T-cell (primary cell): ENCODE measurements at regions not wholly inside any gene's neighbourhood (a gene's known extent, or its start where the extent isn't known, plus 50 kb on each side); places are given as distances from the start of the nearest gene placed in this dataset.

Experiments
- ATAC-seq, 4 experiments: fragments of 200-7000 bp in 3 of 4; fragments of 150-1000 bp in 1 of 4; cut with Tn5 transposase; replicated peaks in 1 of 4; 1 replicate in 3 of 4; 2 replicates in 1 of 4; pipeline ENCODE4 v1.10.0; 2021; ENCODE audit warnings: moderate library complexity in 3 of 4, mild to moderate bottlenecking in 2 of 4, moderate number of reproducible peaks in 1 of 4
- CTCF ChIA-PET, 2 donors: fragments of 300-600 bp; sonication (Branson Sonifier 250); formaldehyde crosslinking; loops; one replicate each; lab custom pipeline; 2022; ENCODE audit warnings: antibody characterized with exemption in 2 of 2; lab: Charles Lee
- POLR2A ChIA-PET, 2 donors: fragments of 300-600 bp; sonication (Branson Sonifier 250); formaldehyde crosslinking; loops; one replicate each; lab custom pipeline; 2022; ENCODE audit warnings: antibody characterized with exemption in 2 of 2; lab: Charles Lee
- DNase-seq, 35 experiments: peaks; one replicate each; pipeline versions ENCODE4 v3.0.0 to v3.0.0-alpha.2; 2013 to 2023
- H3K27ac ChIP-seq: one replicate; pipeline ENCODE4 v1.5.1; 2013; ENCODE audit warnings: low read length
- H3K27me3 ChIP-seq, 2 experiments: replicated peaks in 1 of 2; 1 replicate in 1 of 2; 2 replicates in 1 of 2; pipeline versions ENCODE4 v1.6.1 to v1.7.0; 2013; ENCODE audit warnings: low read length in 1 of 2, mixed read lengths in 1 of 2; ENCODE audit not compliant: control insufficient read depth in 2 of 2, insufficient read depth in 2 of 2; ENCODE audit errors: extremely low read depth in 1 of 2
- H3K36me3 ChIP-seq, 2 donors: 1 replicate in 1 of 2; 2 replicates in 1 of 2; pipeline versions ENCODE4 v1.6.1 to v1.7.0; 2013; ENCODE audit warnings: low read length in 1 of 2; ENCODE audit not compliant: control insufficient read depth in 2 of 2, insufficient read depth in 1 of 2; ENCODE audit errors: extremely low read depth in 1 of 2
- H3K4me1 ChIP-seq, 2 experiments: 1 replicate in 1 of 2; 2 replicates in 1 of 2; pipeline versions ENCODE4 v1.6.1 to v1.7.0; 2013; ENCODE audit warnings: low read length in 2 of 2, mixed read lengths in 1 of 2; ENCODE audit not compliant: insufficient read depth in 2 of 2, control insufficient read depth in 1 of 2; ENCODE audit errors: extremely low read depth in 1 of 2
- H3K4me3 ChIP-seq, 2 donors: 1 replicate in 1 of 2; 2 replicates in 1 of 2; pipeline versions ENCODE4 v1.5.1 to v1.7.0; 2013; ENCODE audit warnings: mild to moderate bottlenecking in 2 of 2, low read length in 1 of 2, moderate library complexity in 1 of 2; ENCODE audit not compliant: control insufficient read depth in 1 of 2; ENCODE audit errors: extremely low read depth in 1 of 2
- H3K9me3 ChIP-seq: 2 replicates; pipeline ENCODE4 v1.7.0; 2013
- H3K27ac Mint-ChIP-seq, 2 donors: one replicate each; pipeline ENCODE4 v1.8.0; 2020 to 2021; ENCODE audit warnings: mild to moderate bottlenecking in 2 of 2, mixed read lengths in 2 of 2
- H3K27me3 Mint-ChIP-seq, 2 donors: one replicate each; pipeline ENCODE4 v1.8.0; 2021 to 2022; ENCODE audit warnings: mixed read lengths in 2 of 2
- H3K36me3 Mint-ChIP-seq: one replicate; pipeline ENCODE4 v1.8.0; 2021; ENCODE audit warnings: mixed read lengths
- H3K4me1 Mint-ChIP-seq, 3 donors: one replicate each; pipeline ENCODE4 v1.8.0; 2020 to 2022; ENCODE audit warnings: mixed read lengths in 3 of 3, mild to moderate bottlenecking in 1 of 3
- H3K4me3 Mint-ChIP-seq, 3 donors: one replicate each; pipeline ENCODE4 v1.8.0; 2020 to 2022; ENCODE audit warnings: mild to moderate bottlenecking in 3 of 3, mixed read lengths in 3 of 3, moderate library complexity in 3 of 3
- H3K9me3 Mint-ChIP-seq, 3 donors: one replicate each; pipeline ENCODE4 v1.8.0; 2020 to 2022; ENCODE audit warnings: mixed read lengths in 3 of 3
- WGBS: methylation state at CpG from one replicate; pipeline ENCODE4 v1.1.5; 2013; ENCODE audit warnings: missing lambda C conversion rate; ENCODE audit not compliant: insufficient coverage; 5-methylcytosine and 5-hydroxymethylcytosine counted together

DNA sequence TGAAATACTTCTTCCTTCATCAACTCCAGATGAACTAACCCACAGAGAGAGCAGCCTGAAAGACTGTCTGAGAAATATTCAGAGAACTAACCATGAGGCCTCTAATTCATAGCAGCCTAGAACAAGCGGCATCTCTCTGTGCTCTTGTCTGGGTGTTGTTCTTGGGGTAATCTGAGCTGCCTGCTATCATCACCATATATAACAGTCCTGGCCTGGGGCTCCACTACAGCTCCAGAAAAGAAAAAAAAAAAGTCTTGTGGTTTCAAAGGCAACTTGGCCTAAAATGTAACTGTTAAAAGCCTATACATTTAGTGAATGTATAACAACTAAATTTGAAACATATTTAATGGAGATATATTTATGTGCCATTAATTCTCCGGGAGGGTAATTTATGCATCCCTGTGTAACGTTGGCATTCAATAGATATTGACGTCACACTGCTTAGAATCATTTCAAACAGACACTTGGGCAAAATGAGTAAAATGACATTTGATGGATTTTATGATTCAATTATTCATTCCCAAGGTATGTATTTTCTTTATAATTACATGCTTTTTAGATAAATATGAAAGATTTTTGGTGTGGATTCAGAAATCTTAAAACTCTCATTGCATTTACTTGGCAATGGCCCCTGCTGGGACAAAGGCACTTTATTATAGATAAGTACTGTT, 294.3 kb downstream of the HRH4 start:
- Mint-ChIP-seq H3K27ac (no peak overlapping the region), H3K27me3 (peaks cover 4 to 9% of the 10 kb centered on the region in 2 donors), H3K9me3 (no peaks in the 10 kb centered on the region), H3K36me3 (no peaks in the 10 kb centered on the region), H3K4me1 (no peaks in the 10 kb centered on the region), H3K4me3 (no peak overlapping the region)
- Histone ChIP-seq H3K4me1 (no peaks in the 10 kb centered on the region), H3K27ac (no peak overlapping the region), H3K4me3 (no peak overlapping the region), H3K27me3 (no peaks in the 10 kb centered on the region), H3K36me3 (no peaks in the 10 kb centered on the region), H3K9me3 (no peaks in the 10 kb centered on the region)
- POLR2A ChIA-PET = no interaction called here
- no CpG with 5 or more reads among the region's 4 CpGs for WGBS
- ATAC-seq = no peak
- CTCF ChIA-PET = no interaction called here
- DNase-seq = no peak

DNA sequence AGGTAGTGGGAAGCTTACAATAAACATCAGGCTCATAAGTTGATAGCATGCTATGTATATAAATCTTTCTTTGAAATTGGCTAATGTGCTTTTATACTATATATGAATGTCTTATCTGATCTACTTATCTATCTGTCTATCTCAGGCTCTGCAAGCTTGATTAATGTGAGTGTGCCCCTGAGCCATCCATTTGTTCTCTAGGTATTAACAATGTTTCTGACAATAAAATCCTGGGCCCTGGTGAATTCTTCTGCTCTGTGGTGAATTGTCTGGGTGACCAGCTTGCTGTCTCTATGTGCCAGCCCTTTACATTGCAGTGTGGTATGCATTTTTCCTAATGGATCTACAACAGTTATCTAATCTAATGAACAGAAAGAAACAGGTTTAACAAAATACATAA, 295.9 kb downstream of the HRH4 start:
- H3K9me3 Mint-ChIP-seq = peaks cover 0 to 6% (median 1%) of the 10 kb centered on the region in 3 donors
- ChIA-PET CTCF (interaction anchor here in 1 of 2 donors (0.7 kb wide), 1 partner anchor 8 kb away, joined by 3 read pairs; no protein-coding TSS in a partner anchor), POLR2A (no interaction called here)
- H3K9me3 ChIP-seq = no peaks in the 10 kb centered on the region
- no peak overlapping the region for H3K4me3 Mint-ChIP-seq
- H3K36me3 Mint-ChIP-seq = no peaks in the 10 kb centered on the region
- DNase-seq (no peak), ATAC-seq (no peak)
- H3K36me3 ChIP-seq = no peaks in the 10 kb centered on the region
- H3K4me3 ChIP-seq = no peak overlapping the region
- no peaks in the 10 kb centered on the region for H3K4me1 ChIP-seq
- no peaks in the 10 kb centered on the region for H3K27me3 ChIP-seq
- H3K4me1 Mint-ChIP-seq = no peaks in the 10 kb centered on the region
- H3K27ac ChIP-seq = no peak overlapping the region
- H3K27me3 Mint-ChIP-seq = peaks cover 2 to 13% of the 10 kb centered on the region in 2 donors
- no peak overlapping the region for H3K27ac Mint-ChIP-seq

DNA sequence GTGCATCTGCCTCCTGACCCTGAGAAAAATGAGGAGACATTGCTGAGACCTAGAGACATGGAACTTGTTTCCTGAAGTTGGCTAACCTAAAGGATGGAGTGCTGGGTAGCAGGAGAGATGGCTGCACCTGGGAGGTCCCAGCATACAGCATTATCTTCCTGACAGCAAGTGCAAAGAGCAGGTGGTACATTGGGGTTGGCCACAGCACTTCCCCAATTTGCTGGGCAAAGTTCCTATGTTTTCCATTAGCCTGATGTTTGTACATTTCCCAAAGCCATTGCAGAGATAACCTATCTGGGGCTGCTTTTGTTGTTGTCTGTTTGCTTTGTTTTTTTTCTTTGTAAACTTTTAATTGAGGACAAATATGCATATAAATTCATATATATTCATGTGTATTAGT, 296.7 kb downstream of the HRH4 start:
- ATAC-seq (no peak), DNase-seq (no peak)
- POLR2A ChIA-PET = no interaction called here
- no peaks in the 10 kb centered on the region for H3K36me3 Mint-ChIP-seq
- H3K9me3 ChIP-seq = no peaks in the 10 kb centered on the region
- peaks cover 2 to 11% of the 10 kb centered on the region in 2 donors for H3K27me3 Mint-ChIP-seq
- H3K27ac ChIP-seq = no peak overlapping the region
- H3K27ac Mint-ChIP-seq = no peak overlapping the region
- no peaks in the 10 kb centered on the region for H3K4me1 Mint-ChIP-seq
- H3K4me3 ChIP-seq = no peak overlapping the region
- H3K4me1 ChIP-seq = no peaks in the 10 kb centered on the region
- no peak overlapping the region for H3K4me3 Mint-ChIP-seq
- H3K36me3 ChIP-seq = no peaks in the 10 kb centered on the region
- CTCF ChIA-PET = no interaction called here
- H3K27me3 ChIP-seq = no peaks in the 10 kb centered on the region
- peaks cover 0 to 11% (median 7%) of the 10 kb centered on the region in 3 donors for H3K9me3 Mint-ChIP-seq

DNA sequence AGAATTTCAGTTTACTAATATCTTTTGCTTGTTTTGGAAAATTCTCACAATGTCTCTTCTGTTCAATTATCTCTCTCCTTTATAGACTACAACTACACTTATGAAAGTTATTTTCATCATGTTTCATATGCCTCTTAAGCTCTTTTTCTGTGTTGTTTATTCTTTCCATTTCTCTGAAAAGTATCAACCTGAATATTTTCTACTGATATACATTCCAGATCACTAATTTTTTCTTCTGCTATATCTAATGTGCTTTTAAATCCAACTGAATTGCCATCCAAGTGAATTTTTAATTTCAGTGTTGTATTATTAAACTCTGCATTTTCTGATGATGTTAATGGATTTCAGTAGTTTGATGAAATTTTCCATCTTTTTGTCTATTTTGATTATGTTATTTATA, 301.3 kb downstream of the HRH4 start:
- Mint-ChIP-seq H3K4me1 (no peaks in the 10 kb centered on the region), H3K4me3 (no peak overlapping the region), H3K27ac (no peak overlapping the region), H3K9me3 (peaks cover 5 to 11% (median 7%) of the 10 kb centered on the region in 3 donors), H3K27me3 (peaks cover 2 to 9% of the 10 kb centered on the region in 2 donors), H3K36me3 (no peaks in the 10 kb centered on the region)
- H3K9me3 ChIP-seq = no peaks in the 10 kb centered on the region
- H3K27me3 ChIP-seq = no peaks in the 10 kb centered on the region
- ATAC-seq (no peak), DNase-seq (no peak)
- H3K4me1 ChIP-seq = no peaks in the 10 kb centered on the region
- no peak overlapping the region for H3K27ac ChIP-seq
- no peak overlapping the region for H3K4me3 ChIP-seq
- POLR2A ChIA-PET = no interaction called here
- CTCF ChIA-PET = no interaction called here
- H3K36me3 ChIP-seq = no peaks in the 10 kb centered on the region

DNA sequence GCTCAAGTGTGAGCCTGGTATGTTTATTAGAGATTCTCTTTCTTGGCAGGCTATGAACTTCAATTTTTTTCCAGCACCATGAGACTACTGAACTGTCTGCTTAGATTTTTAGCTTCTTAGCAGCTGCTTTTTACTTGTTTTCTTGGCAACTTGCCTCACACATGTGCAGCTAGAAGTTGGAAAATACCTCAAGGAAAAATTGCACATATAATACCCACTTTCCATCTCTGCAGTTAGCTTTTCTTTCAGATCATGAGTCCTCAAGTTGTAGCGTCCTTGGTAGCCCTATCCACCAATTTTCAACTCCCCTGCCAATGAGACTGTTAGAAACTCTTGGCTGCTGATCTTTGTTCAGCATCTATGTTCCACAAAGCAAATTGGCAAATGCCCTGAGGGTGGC, 302.1 kb downstream of the HRH4 start:
- Histone ChIP-seq H3K27ac (no peak overlapping the region), H3K4me3 (no peak overlapping the region), H3K4me1 (no peaks in the 10 kb centered on the region), H3K9me3 (no peaks in the 10 kb centered on the region), H3K36me3 (no peaks in the 10 kb centered on the region), H3K27me3 (no peaks in the 10 kb centered on the region)
- Mint-ChIP-seq H3K27ac (no peak overlapping the region), H3K9me3 (peaks cover 7 to 11% (median 7%) of the 10 kb centered on the region in 3 donors), H3K36me3 (no peaks in the 10 kb centered on the region), H3K4me1 (no peaks in the 10 kb centered on the region), H3K4me3 (no peak overlapping the region), H3K27me3 (peaks cover 2 to 15% of the 10 kb centered on the region in 2 donors)
- POLR2A ChIA-PET = no interaction called here
- 67% methylated on average over 1 of the region's 1 CpG for WGBS
- CTCF ChIA-PET = no interaction called here
- ATAC-seq (no peak), DNase-seq (no peak)

DNA sequence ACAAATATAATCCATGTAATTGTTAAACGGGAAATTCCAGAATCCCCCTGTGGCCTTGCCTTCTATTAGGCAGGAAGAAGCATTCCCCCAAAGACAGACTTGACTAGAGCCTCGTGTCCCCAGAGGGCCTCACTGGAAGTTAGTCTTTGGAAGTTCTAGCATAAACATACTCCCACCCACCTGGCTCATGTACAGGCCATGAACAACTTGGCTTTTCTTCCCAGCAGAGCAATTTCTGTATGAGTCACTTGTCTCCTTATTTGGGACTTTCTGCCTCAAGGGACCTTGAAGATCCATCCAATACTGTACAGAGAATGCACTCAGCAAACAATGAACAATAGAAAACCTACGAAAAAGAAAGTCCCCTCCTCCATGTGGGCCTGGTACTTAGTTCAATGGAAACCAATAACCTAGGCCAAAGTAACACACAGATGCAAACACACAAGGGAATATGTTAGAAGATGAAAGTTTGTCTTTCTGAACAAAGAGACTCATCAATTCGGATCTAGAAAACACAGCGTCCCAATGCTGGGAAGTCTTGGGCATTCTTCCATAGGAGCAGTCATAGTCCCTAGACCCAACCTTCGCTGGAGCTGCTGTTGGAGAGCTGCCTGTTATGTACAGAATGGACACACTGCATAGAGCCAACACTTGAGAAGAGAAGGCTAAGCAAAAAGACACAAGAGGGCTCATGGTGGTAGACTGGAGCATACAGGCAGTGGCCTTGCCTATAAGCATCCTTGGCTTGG, 303.5 kb downstream of the HRH4 start:
- no peak for DNase-seq
- no peak overlapping the region for H3K27ac Mint-ChIP-seq
- Histone ChIP-seq H3K36me3 (no peaks in the 10 kb centered on the region), H3K4me3 (no peak overlapping the region), H3K27me3 (no peaks in the 10 kb centered on the region), H3K4me1 (no peaks in the 10 kb centered on the region), H3K9me3 (no peaks in the 10 kb centered on the region), H3K27ac (no peak overlapping the region)
- no peaks in the 10 kb centered on the region for H3K4me1 Mint-ChIP-seq
- peaks cover 7 to 11% (median 7%) of the 10 kb centered on the region in 3 donors for H3K9me3 Mint-ChIP-seq
- no peak for ATAC-seq
- WGBS = 62% methylated on average over 3 of the region's 6 CpGs
- ChIA-PET POLR2A (no interaction called here), CTCF (interaction anchor here in 1 of 2 donors (0.6 kb wide), 1 partner anchor 8 kb away, joined by 3 read pairs; no protein-coding TSS in a partner anchor)
- H3K27me3 Mint-ChIP-seq = peaks cover 2 to 16% of the 10 kb centered on the region in 2 donors
- H3K4me3 Mint-ChIP-seq = no peak overlapping the region
- H3K36me3 Mint-ChIP-seq = no peaks in the 10 kb centered on the region
